ENCODE measurements at regions not wholly inside any gene's neighbourhood (a gene's known extent, or its start where the extent isn't known, plus 50 kb on each side); places are given as distances from the start of the nearest gene placed in this dataset.

- TF ChIP-seq CTCF (IDR thresholded peaks at IDR 0.05) (no peak), POLR2A (IDR thresholded peaks at IDR 0.05) (no peak)
Measured at GRCh38 chr2:223273995-223274394, 222.0 kb downstream of the KCNE4 start.
